ENCODE measurements at regions not wholly inside any gene's neighbourhood (a gene's known extent, or its start where the extent isn't known, plus 50 kb on each side); places are given as distances from the start of the nearest gene placed in this dataset.
"Not testable (repeated sequence)": the region's sequence is repeated elsewhere in the genome, so short reads cannot be mapped to it uniquely, and the experiment has no call there.

DNA sequence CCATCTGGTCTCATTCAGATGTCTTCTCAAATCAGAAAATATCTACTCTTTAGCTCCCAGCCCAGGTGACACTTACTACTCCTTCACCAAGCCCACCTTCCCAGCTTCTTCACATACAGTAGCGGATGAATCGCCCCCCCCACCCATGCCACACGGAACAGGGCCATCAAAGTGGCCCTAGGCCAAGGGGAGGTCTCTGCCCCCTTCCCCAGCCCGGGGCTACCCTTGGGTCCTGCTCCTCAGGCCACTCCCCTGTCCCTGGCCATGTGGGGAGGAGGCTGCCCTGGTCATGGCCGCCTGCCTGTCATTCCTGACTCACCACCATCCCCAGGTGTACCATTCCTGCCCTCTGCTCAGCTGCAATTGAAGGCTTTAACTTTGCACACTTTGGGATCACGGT is 142.8 kb downstream of the NECTIN1 start:
- ChIA-PET POLR2A (no interaction called here), CTCF (interaction anchor here (0.9 kb wide), 1 partner anchor 52 kb away, joined by 4 read pairs; no protein-coding TSS in a partner anchor)

DNA sequence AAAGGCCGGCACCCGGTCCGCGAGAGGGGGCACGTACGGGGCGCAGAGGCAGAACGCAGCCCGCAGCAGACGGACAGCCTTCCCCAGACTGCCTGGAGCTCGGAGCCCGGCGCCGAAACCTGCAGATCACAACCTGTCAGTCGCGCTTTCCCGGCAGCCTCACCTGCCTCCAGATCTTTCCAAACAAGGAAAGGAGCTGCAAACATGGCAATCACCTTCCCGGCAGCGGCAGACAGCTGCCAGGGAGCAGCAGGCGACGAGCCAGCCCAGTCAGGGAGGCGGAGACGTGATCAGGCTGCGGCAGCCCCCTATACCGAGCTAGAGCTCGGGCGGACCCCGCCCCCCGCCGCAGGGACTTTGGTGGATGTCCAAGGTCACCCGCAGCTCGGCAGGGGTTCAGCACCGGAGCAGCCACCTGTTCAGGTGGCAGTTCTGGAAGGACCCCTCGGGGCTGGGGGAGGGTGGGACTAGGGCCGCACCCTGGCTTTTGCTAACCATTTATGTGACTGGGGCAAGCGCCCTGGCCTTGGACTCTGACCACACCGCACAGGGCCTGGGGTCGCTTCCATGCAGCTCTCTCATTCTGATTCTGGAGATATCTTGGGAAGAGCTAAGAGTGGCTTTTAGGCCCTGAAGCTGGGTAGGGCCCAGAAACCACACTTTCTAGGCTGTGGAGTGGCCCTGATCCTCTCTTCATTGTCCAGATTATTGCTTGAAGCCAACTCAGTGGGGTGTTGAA is 143.8 kb downstream of the NECTIN1 start:
- CTCF ChIA-PET: no interaction called here
- POLR2A ChIA-PET: no interaction called here

DNA sequence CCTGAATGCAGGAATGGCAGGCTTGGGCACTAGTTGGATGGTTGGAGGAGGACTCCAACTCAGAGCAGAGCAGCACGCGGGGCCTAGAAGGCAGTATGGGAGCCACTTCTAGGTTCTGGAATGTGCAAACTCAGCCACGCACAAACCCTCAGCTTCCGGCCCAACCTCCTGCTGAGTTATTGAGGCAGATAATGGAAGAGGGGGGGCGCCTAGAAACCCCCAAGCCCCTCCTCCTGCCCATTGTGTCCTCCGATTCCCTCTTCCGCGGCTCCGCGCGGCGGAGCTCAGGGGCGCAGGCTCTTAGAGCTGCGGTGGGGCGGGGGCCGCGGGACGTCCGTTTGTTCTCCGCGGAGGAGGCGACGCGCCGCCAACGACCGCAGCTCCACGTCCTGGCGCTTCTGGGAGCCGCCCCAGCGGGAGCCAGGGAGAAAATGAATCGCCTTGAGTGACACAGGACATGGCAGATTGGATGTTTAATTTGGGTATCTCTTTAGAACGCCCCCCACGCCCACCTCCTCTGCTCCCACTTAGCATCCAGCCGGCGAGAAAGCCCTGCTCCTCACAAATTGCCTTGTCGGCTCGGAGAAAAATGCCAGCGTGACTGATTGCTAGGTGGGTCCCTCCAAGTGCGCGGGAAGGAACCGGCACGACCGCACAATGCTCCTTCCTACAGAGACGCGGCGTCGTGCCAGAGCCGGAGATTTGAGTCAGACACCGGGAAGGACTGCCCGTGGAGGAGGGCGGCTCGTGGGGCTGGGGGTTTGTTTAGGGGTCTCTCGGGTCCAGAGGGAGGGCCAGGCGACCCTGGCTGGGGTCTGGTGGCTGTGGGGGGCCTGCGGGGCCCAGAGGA is 144.6 kb downstream of the NECTIN1 start:
- CTCF ChIA-PET: no interaction called here
- POLR2A ChIA-PET: no interaction called here

DNA sequence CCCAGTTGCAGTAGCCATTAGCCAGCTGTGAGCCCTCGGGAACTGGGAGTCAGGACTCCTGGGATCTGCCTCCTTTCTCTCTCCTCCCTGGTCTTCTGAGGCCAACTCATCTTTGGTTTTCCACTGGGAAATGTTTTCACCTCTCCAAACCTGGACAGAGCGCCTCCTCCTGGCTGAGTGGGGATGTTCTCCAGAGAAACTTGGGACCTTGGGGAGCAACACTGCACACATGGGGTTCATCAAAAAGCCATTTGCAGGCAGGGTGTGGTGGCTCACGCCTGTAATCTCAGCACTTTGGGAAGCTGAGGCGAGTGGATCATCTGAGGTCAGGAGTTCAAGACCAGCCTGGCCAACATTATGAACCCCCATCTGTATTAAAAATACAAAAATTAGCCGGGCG is 145.4 kb downstream of the NECTIN1 start:
- ChIA-PET POLR2A (no interaction called here), CTCF (no interaction called here)

DNA sequence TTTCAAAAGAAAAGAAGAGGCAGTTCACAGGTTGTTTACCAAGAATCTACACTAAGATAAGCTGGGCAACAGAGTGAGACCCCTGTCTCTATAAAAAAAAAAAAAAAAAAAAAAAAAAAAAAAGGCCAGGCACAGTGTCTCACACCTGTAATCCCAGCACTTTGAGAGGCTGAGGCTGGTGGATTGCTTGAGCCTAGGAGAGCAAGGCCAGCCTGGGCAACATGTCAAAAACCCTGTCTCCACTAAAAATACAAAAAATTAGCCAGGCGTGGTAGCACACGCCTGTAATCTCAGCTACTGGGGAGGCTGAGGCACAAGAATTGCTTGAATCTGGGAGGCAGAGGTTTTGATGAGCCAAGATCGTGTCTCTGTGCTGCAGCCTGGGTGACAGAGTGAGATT is 147.6 kb downstream of the NECTIN1 start:
- CTCF ChIA-PET: interaction anchor here (1.1 kb wide), 1 partner anchor 43 kb away, joined by 3 read pairs; no protein-coding TSS in a partner anchor
- POLR2A ChIA-PET: not testable (repeated sequence)

DNA sequence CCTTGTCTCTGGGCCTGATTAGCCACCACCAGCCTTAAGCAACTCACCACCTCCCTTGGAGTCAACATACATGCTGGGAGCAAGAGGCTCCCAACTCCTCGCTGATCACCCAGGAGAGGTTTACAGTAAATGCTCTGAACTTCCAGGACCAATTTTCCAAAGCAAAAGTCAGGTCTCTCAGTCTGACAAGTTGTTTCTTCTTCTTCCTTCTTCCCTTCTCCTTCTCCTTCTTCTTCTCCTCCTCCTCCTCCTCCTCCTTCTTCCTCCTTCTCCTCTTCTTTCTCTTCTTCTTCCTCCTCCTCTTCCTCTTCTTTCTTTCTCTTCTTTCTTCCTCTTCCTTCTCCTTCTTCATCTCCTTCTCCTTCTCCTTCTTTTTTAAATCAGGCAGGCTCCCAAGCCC is 148.2 kb downstream of the NECTIN1 start:
- ChIA-PET CTCF (no interaction called here), POLR2A (no interaction called here)

DNA sequence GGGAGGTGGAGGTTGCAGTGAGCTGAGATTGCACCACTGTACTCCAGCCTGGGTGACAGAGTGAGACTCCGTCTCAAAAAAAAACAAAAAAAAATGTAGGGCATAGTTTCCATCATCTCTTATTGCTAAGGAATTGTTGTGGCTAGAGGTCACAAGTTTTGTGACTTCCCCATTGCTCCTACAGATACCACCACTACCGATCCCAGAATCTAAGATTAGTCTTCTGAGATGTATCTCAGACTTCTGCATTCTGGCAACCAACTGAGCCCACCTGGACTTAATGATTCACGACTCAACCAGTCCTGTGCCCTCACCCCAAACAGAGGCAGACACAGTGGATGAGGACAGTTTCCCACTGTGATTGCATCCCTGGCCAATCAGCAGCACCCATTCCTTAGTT is 148.9 kb downstream of the NECTIN1 start:
- CTCF ChIA-PET: no interaction called here
- POLR2A ChIA-PET: no interaction called here

DNA sequence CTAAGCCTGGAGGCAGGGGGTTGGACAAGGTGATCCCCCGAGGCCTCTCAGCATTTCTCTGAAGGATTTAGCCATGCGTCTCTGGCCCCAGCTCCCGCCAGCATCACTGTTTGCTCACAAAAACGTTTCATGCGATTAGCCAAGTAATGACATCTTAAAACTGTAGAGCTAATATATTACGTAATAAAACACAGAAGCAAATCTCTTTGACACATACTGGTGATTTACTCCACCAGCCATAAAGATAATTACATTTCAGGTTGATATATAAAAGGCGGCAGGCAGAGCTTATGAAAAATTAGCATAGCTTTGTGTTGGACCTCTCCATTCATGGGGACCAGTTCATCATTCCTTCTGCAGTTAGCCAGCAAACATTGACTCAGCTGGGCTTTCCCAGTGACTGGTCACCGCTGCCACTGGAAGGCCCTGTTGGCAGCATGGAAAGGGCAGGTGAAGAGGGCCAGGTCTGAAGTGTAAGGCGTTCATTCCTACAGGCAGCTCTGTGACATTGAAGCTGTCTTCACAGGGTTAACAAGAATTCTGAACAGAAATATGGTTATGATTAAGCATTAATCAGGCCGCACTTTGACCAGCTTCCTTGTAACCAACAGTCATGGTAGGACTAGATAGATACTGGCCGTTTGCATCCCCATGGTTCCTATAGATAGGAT is 150.3 kb downstream of the NECTIN1 start:
- POLR2A ChIA-PET: no interaction called here
- CTCF ChIA-PET: no interaction called here

DNA sequence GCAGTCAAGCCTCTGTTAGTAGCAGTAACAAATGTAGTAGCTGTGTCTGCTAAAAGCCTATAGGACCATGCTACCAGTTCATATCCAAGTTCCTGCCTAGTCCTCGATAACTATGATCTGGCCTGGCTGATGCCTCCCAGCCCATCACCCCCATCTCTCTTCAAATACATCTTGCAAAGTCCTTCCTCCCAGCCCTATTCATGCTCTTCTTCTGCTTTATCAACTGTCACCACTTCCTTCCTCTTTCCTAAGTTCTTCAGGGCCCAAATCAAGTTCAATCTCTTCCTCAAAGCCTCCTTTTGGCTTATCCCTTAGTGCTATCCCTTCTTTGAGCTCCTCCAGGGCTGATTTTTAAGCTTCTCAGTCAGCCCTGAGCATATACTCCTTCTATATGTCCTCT is 150.9 kb upstream of the THY1 start:
- CTCF ChIA-PET: no interaction called here
- POLR2A ChIA-PET: no interaction called here

DNA sequence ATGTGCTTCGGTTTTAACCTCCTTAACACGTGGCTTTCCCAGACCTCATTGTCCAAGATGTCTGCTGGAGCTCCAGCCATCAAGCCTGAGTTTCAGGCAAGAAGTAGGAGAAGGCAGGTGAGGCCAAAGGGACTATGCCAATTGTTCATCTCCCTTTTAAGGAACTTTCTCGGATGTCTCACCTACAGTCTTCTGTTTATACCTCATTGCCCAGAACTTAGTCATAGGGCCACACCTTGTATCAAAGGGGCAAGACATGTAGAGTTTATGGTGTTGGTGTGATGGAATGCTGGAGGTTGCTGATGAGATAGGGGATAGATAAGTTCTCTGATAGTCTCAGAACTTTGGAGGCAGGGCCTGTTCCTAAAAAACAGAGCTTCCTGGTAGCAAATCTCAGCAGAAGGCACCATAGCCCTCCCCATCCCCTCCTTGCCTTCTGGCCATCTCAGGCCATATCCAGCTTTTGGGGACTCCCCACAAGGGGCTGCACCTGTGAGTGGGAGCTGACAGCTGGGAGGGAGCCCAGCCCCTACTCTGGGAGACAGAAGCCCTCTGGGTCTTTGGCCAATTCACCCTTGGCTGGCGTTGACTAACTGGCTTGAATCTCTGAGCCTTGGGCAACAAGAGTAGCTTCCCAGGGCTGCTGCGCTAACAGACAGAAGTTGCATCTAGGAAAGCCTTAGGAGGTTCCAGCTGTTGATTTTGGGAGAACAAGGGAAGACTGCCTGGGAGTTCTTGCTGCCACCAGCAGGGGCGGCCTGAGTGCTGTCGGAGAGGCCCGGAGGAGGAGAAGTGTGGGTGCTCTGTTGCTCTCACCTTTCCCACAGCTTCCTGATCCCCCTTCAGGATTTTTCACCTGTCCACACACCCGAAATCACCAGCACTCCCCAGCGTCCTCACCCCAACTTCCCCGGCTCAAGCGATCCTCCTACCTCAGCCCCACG is 149.8 kb upstream of the THY1 start:
- CTCF ChIA-PET: no interaction called here

DNA sequence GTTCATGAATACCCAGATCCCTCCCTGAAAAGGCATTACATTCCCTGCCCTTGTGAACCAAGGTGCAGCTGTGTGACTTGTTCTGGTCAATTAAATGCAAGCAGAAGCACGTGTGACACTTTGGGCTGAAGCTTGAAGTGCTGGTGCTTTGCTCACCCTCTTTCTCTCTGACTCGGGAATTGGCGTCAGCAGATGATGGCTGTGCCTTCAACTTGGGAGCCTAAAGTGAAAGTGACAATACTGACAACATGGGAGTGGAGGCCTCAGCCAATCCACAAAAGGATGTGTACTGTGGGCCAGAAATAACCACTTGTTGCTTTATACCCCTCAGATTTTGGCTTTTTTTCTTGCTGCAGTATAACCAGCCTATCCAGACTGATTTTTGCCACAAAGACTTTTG is 148.3 kb upstream of the THY1 start:
- POLR2A ChIA-PET: no interaction called here
- CTCF ChIA-PET: no interaction called here

More for the DNA sequence above, 149.8 kb upstream of the THY1 start:
- POLR2A ChIA-PET: interaction anchor here (0.5 kb wide), 1 partner anchor 304 kb away, joined by 3 read pairs; no protein-coding TSS in a partner anchor

DNA sequence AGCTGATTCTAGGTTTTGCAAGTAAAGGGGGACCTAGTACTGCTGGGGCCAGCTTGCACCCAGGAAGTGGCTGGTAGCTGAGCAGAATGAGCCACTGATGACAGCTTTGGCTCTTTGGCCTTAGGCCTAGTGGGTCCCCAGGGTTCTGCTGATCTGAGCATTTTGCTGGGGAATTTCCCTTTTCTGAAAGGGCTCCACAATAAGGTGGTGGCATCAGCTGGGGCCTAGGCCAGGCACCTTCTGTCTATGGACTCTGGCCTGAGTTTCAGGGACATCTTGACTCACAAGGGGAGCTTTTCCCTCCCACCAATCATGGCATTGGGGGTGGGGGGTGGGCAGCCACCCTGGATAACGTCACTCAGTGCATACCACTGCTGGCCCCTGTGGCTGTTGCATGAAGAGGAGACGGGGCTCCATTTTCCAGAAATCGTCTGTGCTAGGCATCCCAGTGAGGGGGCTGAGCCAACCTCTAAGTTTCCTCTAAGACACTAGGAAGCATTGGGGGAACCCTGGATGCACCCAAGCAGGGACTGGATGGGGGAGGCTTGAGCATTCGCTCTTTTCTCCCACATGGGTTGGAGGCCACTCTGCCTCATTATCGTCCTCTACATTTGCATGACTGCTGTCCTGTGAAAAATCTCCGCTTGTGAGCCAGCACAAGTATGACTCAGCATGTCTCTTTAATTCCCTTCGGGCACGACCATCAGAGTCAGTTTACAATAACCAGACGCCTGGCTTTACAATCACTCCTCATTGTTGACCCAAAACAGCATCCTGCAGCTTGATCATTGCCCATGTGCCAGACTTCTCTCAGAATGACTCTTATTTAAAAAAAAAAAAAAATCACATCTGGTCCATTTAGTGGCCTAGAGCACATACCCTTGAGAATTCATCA is 145.0 kb upstream of the THY1 start:
- ChIA-PET CTCF (no interaction called here), POLR2A (no interaction called here)

DNA sequence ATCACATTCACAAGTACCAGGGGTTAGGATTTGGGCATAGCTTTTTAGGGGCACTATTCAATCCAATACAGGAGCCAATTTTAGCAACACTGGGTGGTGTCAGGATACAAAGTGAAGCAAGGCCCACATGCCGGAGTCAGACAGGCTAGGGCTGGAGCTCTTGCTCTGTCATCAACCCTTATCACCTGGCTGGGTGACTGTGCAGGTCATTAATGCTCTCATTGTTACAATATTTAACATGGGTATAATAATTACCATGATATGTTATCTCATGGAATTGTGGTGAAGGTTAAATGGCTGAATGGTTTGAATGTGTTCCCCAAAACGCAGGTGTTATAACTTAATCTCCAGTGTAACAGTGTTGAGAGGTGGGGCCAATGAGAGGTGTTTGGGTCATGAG is 143.3 kb upstream of the THY1 start:
- ChIA-PET CTCF (no interaction called here), POLR2A (no interaction called here)

DNA sequence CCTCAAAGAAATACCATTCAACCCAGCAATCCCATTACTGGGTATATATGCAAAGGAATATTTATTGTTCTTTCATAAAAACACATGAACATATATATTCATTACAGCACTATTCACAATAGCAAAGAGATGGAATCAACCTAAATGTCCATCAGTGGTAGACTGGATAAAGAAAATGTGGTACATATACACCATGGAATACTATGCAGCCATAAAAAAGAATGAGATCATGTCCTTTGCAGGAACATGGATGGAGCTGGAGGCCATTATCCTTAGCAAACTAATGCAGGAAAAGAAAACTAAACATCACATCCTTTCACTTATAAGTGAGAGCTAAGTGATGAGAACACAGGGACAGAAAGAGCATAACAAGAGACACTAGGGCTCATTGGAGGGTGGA is 142.7 kb upstream of the THY1 start:
- CTCF ChIA-PET, POLR2A ChIA-PET: not testable (repeated sequence)

DNA sequence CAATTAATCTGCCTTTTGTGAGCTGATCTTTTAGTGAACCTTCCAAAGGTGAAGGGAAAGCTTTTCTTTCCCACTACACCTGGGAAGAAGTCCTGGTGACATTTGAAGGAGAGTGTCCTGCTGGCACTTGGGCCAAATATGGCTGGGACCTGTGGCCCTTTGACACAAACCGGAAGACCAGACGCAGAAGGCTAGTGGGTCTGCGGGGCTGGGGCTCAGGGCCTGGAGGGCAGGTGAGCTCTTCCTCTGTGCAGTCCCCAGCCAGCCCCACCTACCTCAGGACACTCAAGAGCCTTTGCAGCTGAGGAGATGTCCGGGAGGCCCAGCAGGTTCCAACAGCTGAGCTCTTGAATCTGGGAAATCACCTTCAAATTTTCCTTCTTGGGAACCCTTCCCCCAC is 138.0 kb upstream of the THY1 start:
- ChIA-PET POLR2A (no interaction called here), CTCF (interaction anchor here (0.8 kb wide), 1 partner anchor 10 kb away, joined by 3 read pairs; no protein-coding TSS in a partner anchor)

DNA sequence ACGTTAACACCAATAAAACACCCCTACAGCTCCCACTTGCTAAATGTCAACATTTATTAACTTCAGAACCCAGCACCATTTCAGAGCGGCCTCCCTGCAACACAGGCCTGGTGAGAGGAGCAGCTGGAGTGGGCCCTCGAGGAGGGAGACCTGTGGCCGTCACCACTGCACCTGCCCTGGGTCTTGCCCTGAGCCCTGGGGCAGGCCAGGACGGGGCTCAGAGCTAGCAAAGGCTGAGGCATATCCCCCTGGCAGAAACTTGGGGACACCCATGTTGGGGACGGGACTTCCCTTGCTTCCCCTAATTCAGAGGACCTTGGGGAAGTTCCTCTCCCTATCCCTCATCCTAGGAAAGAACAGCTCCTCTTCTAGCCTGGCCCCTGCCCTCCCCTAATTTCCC is 137.3 kb upstream of the THY1 start:
- CTCF ChIA-PET: interaction anchor here (0.8 kb wide), 1 partner anchor 9 kb away, joined by 3 read pairs; no protein-coding TSS in a partner anchor

DNA sequence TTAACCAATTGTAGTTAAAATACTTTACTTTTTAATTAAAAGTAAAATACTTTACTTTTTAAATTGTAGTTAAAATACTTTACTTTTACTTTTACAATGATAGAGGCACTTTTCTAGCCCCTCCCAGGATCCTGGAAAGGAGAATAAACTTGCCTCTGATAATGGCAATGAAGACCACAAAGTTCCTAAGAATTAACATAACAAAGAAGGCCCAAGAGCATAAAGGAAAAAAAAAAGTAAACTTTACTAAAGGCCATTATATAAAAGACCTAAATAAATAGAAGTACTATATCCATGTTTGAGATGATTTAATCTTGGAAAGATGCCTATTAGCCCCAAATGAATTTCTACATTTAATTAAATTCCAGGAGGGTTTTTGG is 129.1 kb upstream of the THY1 start:
- POLR2A ChIA-PET: no interaction called here
- CTCF ChIA-PET: no interaction called here

More for the DNA sequence above, 137.3 kb upstream of the THY1 start:
- POLR2A ChIA-PET: no interaction called here

DNA sequence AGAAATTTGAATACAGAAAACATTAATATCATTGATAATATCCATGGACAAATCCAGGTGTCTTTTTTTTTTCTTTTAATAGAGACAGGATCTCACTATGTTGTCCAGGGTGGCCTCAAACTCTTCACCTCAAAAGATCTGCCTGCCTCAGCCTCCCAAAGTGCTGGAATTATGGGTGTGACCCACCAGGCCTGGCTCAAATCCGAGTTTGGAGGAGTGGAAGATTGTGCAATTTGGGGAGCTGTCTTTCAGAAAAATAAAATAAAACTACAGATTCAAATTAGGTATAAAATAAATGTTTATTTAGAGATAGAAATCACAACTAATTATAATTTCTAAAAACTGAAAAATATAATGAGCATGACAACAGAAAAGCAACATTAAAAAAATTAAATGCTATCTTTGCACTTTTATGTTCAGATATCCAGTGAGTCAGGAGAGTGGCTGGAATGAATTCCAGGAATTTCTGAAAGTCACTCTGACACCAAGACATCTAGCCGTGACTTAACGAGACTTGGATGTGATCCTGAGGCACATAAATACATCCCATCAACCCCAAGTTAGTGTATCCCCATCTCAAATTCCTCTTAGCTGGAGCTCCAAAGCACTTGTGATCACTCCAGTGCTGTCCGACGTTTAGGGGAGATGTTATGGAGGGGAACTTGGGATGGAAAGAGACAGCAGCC is 128.6 kb upstream of the THY1 start:
- CTCF ChIA-PET: interaction anchor here (1.0 kb wide), 1 partner anchor 9 kb away, joined by 3 read pairs; no protein-coding TSS in a partner anchor
- POLR2A ChIA-PET: no interaction called here
